ENCODE measurements at regions not wholly inside any gene's neighbourhood (a gene's known extent, or its start where the extent isn't known, plus 50 kb on each side); places are given as distances from the start of the nearest gene placed in this dataset.

DNA sequence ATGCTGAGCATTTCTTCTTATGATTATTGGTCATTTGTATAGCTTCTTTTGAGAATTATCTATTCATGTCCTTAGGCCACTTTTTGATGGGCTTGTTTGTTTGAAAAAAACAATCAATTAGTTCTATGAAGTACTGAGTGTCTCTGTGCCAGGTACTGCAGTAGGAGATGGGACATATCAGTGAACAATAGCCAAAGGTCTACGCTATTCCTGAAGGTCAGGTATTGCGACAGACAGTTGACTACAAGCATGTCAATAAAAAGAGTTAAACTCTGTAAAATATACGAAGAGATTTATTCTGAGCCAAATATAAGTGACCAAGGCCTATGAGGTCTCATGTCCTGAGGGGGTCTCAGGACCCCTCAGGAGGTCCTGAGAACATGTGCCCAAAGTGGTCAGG, 122.1 kb upstream of the NFE2L3 start:
- TF ChIP-seq, protein P1, sequence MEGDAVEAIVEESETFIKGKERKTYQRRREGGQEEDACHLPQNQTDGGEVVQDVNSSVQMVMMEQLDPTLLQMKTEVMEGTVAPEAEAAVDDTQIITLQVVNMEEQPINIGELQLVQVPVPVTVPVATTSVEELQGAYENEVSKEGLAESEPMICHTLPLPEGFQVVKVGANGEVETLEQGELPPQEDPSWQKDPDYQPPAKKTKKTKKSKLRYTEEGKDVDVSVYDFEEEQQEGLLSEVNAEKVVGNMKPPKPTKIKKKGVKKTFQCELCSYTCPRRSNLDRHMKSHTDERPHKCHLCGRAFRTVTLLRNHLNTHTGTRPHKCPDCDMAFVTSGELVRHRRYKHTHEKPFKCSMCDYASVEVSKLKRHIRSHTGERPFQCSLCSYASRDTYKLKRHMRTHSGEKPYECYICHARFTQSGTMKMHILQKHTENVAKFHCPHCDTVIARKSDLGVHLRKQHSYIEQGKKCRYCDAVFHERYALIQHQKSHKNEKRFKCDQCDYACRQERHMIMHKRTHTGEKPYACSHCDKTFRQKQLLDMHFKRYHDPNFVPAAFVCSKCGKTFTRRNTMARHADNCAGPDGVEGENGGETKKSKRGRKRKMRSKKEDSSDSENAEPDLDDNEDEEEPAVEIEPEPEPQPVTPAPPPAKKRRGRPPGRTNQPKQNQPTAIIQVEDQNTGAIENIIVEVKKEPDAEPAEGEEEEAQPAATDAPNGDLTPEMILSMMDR (IDR thresholded peaks at IDR 0.05), result no peak
- no peak for TF ChIP-seq POLR2A (IDR thresholded peaks at IDR 0.05)

Data from sigmoid colon (tissue), 3 donors.